ENCODE measurements at regions not wholly inside any gene's neighbourhood (a gene's known extent, or its start where the extent isn't known, plus 50 kb on each side); places are given as distances from the start of the nearest gene placed in this dataset.

- no peak for DNase-seq (ENCODE audit: low read depth, low spot score)
These were observed 344.1 kb downstream of the PLK2 start for GRCh38 chr5:58115811-58116210.

- no peak for DNase-seq (ENCODE audit: low read depth, low spot score)
These were observed 345.6 kb downstream of the PLK2 start for GRCh38 chr5:58114324-58114723.

- no peak for DNase-seq (ENCODE audit: low read depth, low spot score)
These were observed 346.7 kb downstream of the PLK2 start for GRCh38 chr5:58113172-58113571.

GRCh38 chr5:58108511-58108910 is 351.4 kb downstream of the PLK2 start:
- no peak for DNase-seq (ENCODE audit: low read depth, low spot score)

GRCh38 chr5:58107704-58108103 is 352.2 kb downstream of the PLK2 start:
- no peak for DNase-seq (ENCODE audit: low read depth, low spot score)

- DNase-seq (ENCODE audit: low read depth, low spot score) = no peak
These were observed 353.0 kb downstream of the PLK2 start for GRCh38 chr5:58106754-58107410.

GRCh38 chr5:58105836-58106235 is 354.1 kb downstream of the PLK2 start:
- DNase-seq (ENCODE audit: low read depth, low spot score) = no peak

- no peak for DNase-seq (ENCODE audit: low read depth, low spot score)
These were observed 360.6 kb downstream of the PLK2 start for GRCh38 chr5:58099257-58099656.

- no peak for DNase-seq (ENCODE audit: low read depth, low spot score)
These were observed 365.9 kb downstream of the PLK2 start for GRCh38 chr5:58094031-58094430.

GRCh38 chr5:58090704-58091103 is 369.2 kb downstream of the PLK2 start:
- no peak for DNase-seq (ENCODE audit: low read depth, low spot score)

GRCh38 chr5:58088941-58089340 is 370.9 kb downstream of the PLK2 start:
- no peak for DNase-seq (ENCODE audit: low read depth, low spot score)

GRCh38 chr5:58087905-58088304 is 372.0 kb downstream of the PLK2 start:
- DNase-seq (ENCODE audit: low read depth, low spot score) = no peak

- DNase-seq (ENCODE audit: low read depth, low spot score) = no peak
These were observed 372.8 kb downstream of the PLK2 start for GRCh38 chr5:58087123-58087522.

- DNase-seq (ENCODE audit: low read depth, low spot score) = no peak
These were observed 374.1 kb downstream of the PLK2 start for GRCh38 chr5:58085800-58086199.

- no peak for DNase-seq (ENCODE audit: low read depth, low spot score)
These were observed 378.5 kb downstream of the PLK2 start for GRCh38 chr5:58081435-58081834.

GRCh38 chr5:58080573-58080972 is 379.3 kb downstream of the PLK2 start:
- DNase-seq (ENCODE audit: low read depth, low spot score) = peak; percentile 10

- no peak for DNase-seq (ENCODE audit: low read depth, low spot score)
These were observed 381.9 kb downstream of the PLK2 start for GRCh38 chr5:58077966-58078365.

- DNase-seq (ENCODE audit: low read depth, low spot score) = no peak
These were observed 382.5 kb downstream of the PLK2 start for GRCh38 chr5:58077416-58077815.

- DNase-seq (ENCODE audit: low read depth, low spot score) = no peak
These were observed 383.2 kb downstream of the PLK2 start for GRCh38 chr5:58076483-58077257.

- no peak for DNase-seq (ENCODE audit: low read depth, low spot score)
These were observed 384.0 kb downstream of the PLK2 start for GRCh38 chr5:58075907-58076306.

- no peak for DNase-seq (ENCODE audit: low read depth, low spot score)
These were observed 385.2 kb downstream of the PLK2 start for GRCh38 chr5:58074717-58075116.

- no peak for DNase-seq (ENCODE audit: low read depth, low spot score)
These were observed 385.7 kb downstream of the PLK2 start for GRCh38 chr5:58074222-58074621.

- no peak for DNase-seq (ENCODE audit: low read depth, low spot score)
These were observed 386.6 kb downstream of the PLK2 start for GRCh38 chr5:58073243-58073642.

Measured in ELF-1 (cell line).